CD4-positive, alpha-beta T cell (primary cell): ENCODE measurements at regions not wholly inside any gene's neighbourhood (a gene's known extent, or its start where the extent isn't known, plus 50 kb on each side); places are given as distances from the start of the nearest gene placed in this dataset.

ENCODE experiments used
- ATAC-seq: fragments of 200-7000 bp; cut with Tn5 transposase; one replicate; pipeline ENCODE4 v1.10.0; 2022; ENCODE audit warnings: mild to moderate bottlenecking; ENCODE audit not compliant: poor library complexity
- CTCF ChIA-PET: fragments of 350-600 bp; sonication (Branson Sonifier 250); formaldehyde crosslinking; loops from one replicate; lab custom pipeline; 2021; ENCODE audit warnings: antibody characterized with exemption, inconsistent platforms; lab: Charles Lee
- POLR2A ChIA-PET: fragments of 350-600 bp; sonication (Branson Sonifier 250); formaldehyde crosslinking; loops from one replicate; lab custom pipeline; 2021; ENCODE audit warnings: antibody characterized with exemption, inconsistent platforms; lab: Charles Lee
- DNase-seq, 14 experiments: peaks; one replicate each; pipeline ENCODE4 v3.0.0-alpha.2; 2013 to 2020; ENCODE audit warnings: mixed read lengths in 2 of 14
- H3K27ac ChIP-seq, 2 donors: one replicate each; pipeline versions ENCODE4 v1.5.1 to v1.7.0; 2013; ENCODE audit warnings: low read length in 2 of 2, low read depth in 1 of 2, mild to moderate bottlenecking in 1 of 2
- H3K27me3 ChIP-seq, 2 experiments: 1 replicate in 1 of 2; 2 replicates in 1 of 2; pipeline versions ENCODE4 v1.6.1 to v1.7.0; 2013; ENCODE audit warnings: low read length in 2 of 2, control low read depth in 1 of 2, mild to moderate bottlenecking in 1 of 2, moderate library complexity in 1 of 2; ENCODE audit not compliant: insufficient read depth in 2 of 2, control insufficient read depth in 1 of 2
- H3K36me3 ChIP-seq: one replicate; pipeline ENCODE4 v1.6.1; 2013; ENCODE audit warnings: low read length, control low read depth; ENCODE audit not compliant: insufficient read depth
- H3K4me1 ChIP-seq: one replicate; pipeline ENCODE4 v1.6.1; 2013; ENCODE audit warnings: low read length, control low read depth; ENCODE audit not compliant: insufficient read depth
- H3K4me3 ChIP-seq: one replicate; pipeline ENCODE4 v1.5.1; 2013; ENCODE audit warnings: mild to moderate bottlenecking, low read length, moderate library complexity
- H3K9me3 ChIP-seq, 2 experiments: 1 replicate in 1 of 2; 2 replicates in 1 of 2; pipeline versions ENCODE4 v1.6.1 to v1.7.0; 2013; ENCODE audit warnings: low read length in 2 of 2, mild to moderate bottlenecking in 2 of 2, control low read depth in 1 of 2, moderate library complexity in 1 of 2; ENCODE audit not compliant: control insufficient read depth in 1 of 2, insufficient read depth in 1 of 2
- H3K27ac Mint-ChIP-seq: one replicate; pipeline ENCODE4 v1.8.0; 2020; ENCODE audit warnings: mixed read lengths
- H3K27me3 Mint-ChIP-seq: one replicate; pipeline ENCODE4 v1.8.0; 2021; ENCODE audit warnings: mixed read lengths
- H3K36me3 Mint-ChIP-seq: one replicate; pipeline ENCODE4 v1.8.0; 2021; ENCODE audit warnings: low read depth, mixed read lengths
- H3K4me1 Mint-ChIP-seq: one replicate; pipeline ENCODE4 v1.8.0; 2021; ENCODE audit warnings: low read depth, mixed read lengths
- H3K4me3 Mint-ChIP-seq: one replicate; pipeline ENCODE4 v1.8.0; 2020; ENCODE audit warnings: mild to moderate bottlenecking, mixed read lengths
- H3K9me3 Mint-ChIP-seq: one replicate; pipeline ENCODE4 v1.8.0; 2020; ENCODE audit warnings: mixed read lengths
- CTCF ChIP-seq: fragments of 200-600 bp; IDR thresholded peaks from one replicate; pipeline ENCODE4 v1.8.0; 2022; ENCODE audit warnings: antibody characterized with exemption, mild to moderate bottlenecking
- intact Hi-C, 2 experiments: fragments of 100-400 bp; cut with DNase I in 1 of 2; cut with micrococcal nuclease in 1 of 2; formaldehyde crosslinking; loops; one replicate each; pipeline versions ENCODE4 v1.15.1 to v1.9.0; 2023 to 2025; cut with DNase I, micrococcal nuclease

DNA sequence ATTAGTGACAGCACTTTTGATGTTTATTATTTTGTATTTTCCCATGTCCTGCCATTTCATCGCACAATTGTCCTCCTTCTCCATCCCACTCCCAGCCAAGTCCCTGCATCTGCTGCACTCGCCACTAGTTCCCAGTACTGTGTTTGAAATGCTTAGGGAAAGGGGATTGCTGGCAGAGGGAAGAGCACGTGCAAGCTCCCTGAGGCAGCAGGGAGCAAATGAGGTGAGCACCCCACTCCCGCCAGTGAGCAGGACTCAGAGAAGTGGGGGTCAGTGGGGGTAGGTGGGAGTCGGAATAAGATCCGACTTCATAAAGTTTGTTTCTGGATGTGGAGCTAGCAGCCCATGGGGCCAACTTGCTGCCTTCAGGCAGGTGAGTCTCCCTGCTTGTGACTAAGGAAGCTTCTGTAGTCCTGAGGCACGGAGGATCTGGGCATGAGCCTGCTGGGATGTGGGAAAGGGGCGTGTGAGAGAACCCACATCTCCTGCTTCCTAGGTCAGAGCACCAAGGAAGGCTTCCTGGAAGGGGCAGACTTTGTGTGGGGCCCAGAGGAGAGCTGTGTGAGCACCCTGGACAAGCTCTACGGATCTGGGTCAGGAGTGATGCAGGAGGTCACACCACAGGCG lies 99.7 kb upstream of the TLE3 start:
- H3K36me3 Mint-ChIP-seq: no peaks in the 10 kb centered on the region
- no peak for TF ChIP-seq CTCF
- H3K27ac ChIP-seq: no peak overlapping the region
- H3K27me3 ChIP-seq: no peaks in the 10 kb centered on the region
- H3K4me3 ChIP-seq: no peak overlapping the region
- no peak overlapping the region for H3K4me3 Mint-ChIP-seq
- no peaks in the 10 kb centered on the region for H3K9me3 Mint-ChIP-seq
- H3K36me3 ChIP-seq: no peaks in the 10 kb centered on the region
- H3K27ac Mint-ChIP-seq: no peak overlapping the region
- POLR2A ChIA-PET: no interaction called here
- peaks cover 13% of the 10 kb centered on the region for H3K4me1 ChIP-seq
- H3K27me3 Mint-ChIP-seq: no peaks in the 10 kb centered on the region
- DNase-seq: no peak
- intact Hi-C loops: no loop called here
- peaks cover 7% of the 10 kb centered on the region for H3K4me1 Mint-ChIP-seq
- H3K9me3 ChIP-seq: no peaks in the 10 kb centered on the region
- ATAC-seq: no peak
- CTCF ChIA-PET: no interaction called here

- no peaks in the 10 kb centered on the region for H3K27me3 Mint-ChIP-seq
- no peaks in the 10 kb centered on the region for H3K9me3 Mint-ChIP-seq
- Histone ChIP-seq H3K27me3 (no peaks in the 10 kb centered on the region), H3K4me1 (peaks cover 13% of the 10 kb centered on the region), H3K9me3 (peaks cover 0 to under 1% of the 10 kb centered on the region in 2 experiments), H3K36me3 (no peaks in the 10 kb centered on the region), H3K4me3 (no peak overlapping the region), H3K27ac (no peak overlapping the region)
- ChIA-PET CTCF (no interaction called here), POLR2A (no interaction called here)
- H3K36me3 Mint-ChIP-seq: no peaks in the 10 kb centered on the region
- H3K4me1 Mint-ChIP-seq: peaks cover 7% of the 10 kb centered on the region
- peak; percentile 82 for ATAC-seq
- H3K4me3 Mint-ChIP-seq: no peak overlapping the region
- intact Hi-C loops: no loop called here
- DNase-seq: peak in 13 of 14 experiments; percentile 6 to 82 (median 25)
- no peak overlapping the region for H3K27ac Mint-ChIP-seq
- TF ChIP-seq CTCF: no peak
Observed at GRCh38 chr15:70196372-70197316, 98.9 kb upstream of the TLE3 start.

GRCh38 chr15:70195587-70196305 lies 98.0 kb upstream of the TLE3 start:
- Mint-ChIP-seq H3K36me3 (no peaks in the 10 kb centered on the region), H3K27ac (no peak overlapping the region), H3K4me3 (no peak overlapping the region), H3K9me3 (no peaks in the 10 kb centered on the region), H3K27me3 (no peaks in the 10 kb centered on the region), H3K4me1 (peaks cover 7% of the 10 kb centered on the region)
- Histone ChIP-seq H3K4me1 (peaks cover 13% of the 10 kb centered on the region), H3K9me3 (peaks cover 0 to 9% of the 10 kb centered on the region in 2 experiments), H3K27me3 (no peaks in the 10 kb centered on the region), H3K27ac (no peak overlapping the region), H3K36me3 (no peaks in the 10 kb centered on the region), H3K4me3 (no peak overlapping the region)
- DNase-seq: no peak
- TF ChIP-seq CTCF: no peak
- CTCF ChIA-PET: no interaction called here
- ATAC-seq: no peak
- POLR2A ChIA-PET: no interaction called here
- intact Hi-C loops: no loop called here
